ENCODE measurements at regions not wholly inside any gene's neighbourhood (a gene's known extent, or its start where the extent isn't known, plus 50 kb on each side); places are given as distances from the start of the nearest gene placed in this dataset.

- Histone ChIP-seq H3K4me1 (ENCODE audit: control insufficient read depth in 4 of 4, insufficient read depth in 4 of 4, low read length in 3 of 4) (no peaks in the 10 kb centered on the region), H3K27me3 (ENCODE audit: control insufficient read depth in 4 of 4, insufficient read depth in 4 of 4, low read length in 3 of 4) (peaks cover 0 to 2% (median 0%) of the 10 kb centered on the region in 4 donors), H3K4me3 (ENCODE audit: low read depth in 1 of 3, low read length in 3 of 3) (no peak overlapping the region), H3K27ac (ENCODE audit: low read depth in 1 of 2, low read length in 2 of 2) (no peak overlapping the region), H3K36me3 (ENCODE audit: control insufficient read depth in 4 of 4, insufficient read depth in 3 of 4, low read depth in 1 of 4, low read length in 3 of 4) (no peaks in the 10 kb centered on the region), H3K9me3 (ENCODE audit: control insufficient read depth in 4 of 4, low read length in 3 of 4) (no peaks in the 10 kb centered on the region), H3K9ac (ENCODE audit: low read depth in 1 of 2, low read length in 2 of 2) (no peak overlapping the region)
- DNase-seq (ENCODE audit: low spot score) = no peak
- 31% methylated on average over 5 of the region's 5 CpGs for WGBS
- TF ChIP-seq SP1 (IDR thresholded peaks at IDR 0.05) = no peak
- TF ChIP-seq, protein P1, sequence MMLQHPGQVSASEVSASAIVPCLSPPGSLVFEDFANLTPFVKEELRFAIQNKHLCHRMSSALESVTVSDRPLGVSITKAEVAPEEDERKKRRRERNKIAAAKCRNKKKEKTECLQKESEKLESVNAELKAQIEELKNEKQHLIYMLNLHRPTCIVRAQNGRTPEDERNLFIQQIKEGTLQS (IDR thresholded peaks at IDR 0.05) = no peak
- no peak for TF ChIP-seq YY1 (IDR thresholded peaks at IDR 0.05)
- no peak for TF ChIP-seq ZBTB33 (IDR thresholded peaks at IDR 0.05)
- no peak for TF ChIP-seq FOXA2 (IDR thresholded peaks at IDR 0.05)
- no peak for TF ChIP-seq RAD21 (IDR thresholded peaks at IDR 0.05)
- TF ChIP-seq, protein P2, sequence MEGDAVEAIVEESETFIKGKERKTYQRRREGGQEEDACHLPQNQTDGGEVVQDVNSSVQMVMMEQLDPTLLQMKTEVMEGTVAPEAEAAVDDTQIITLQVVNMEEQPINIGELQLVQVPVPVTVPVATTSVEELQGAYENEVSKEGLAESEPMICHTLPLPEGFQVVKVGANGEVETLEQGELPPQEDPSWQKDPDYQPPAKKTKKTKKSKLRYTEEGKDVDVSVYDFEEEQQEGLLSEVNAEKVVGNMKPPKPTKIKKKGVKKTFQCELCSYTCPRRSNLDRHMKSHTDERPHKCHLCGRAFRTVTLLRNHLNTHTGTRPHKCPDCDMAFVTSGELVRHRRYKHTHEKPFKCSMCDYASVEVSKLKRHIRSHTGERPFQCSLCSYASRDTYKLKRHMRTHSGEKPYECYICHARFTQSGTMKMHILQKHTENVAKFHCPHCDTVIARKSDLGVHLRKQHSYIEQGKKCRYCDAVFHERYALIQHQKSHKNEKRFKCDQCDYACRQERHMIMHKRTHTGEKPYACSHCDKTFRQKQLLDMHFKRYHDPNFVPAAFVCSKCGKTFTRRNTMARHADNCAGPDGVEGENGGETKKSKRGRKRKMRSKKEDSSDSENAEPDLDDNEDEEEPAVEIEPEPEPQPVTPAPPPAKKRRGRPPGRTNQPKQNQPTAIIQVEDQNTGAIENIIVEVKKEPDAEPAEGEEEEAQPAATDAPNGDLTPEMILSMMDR (IDR thresholded peaks at IDR 0.05; ENCODE audit: low read depth, low read length, missing input control) = no peak
- TF ChIP-seq NR2F2 (IDR thresholded peaks at IDR 0.05) = no peak
- TF ChIP-seq RXRA (IDR thresholded peaks at IDR 0.05) = no peak
- TF ChIP-seq EGR1 (IDR thresholded peaks at IDR 0.05; ENCODE audit: low read depth in 2 of 2) = no peak
- TF ChIP-seq JUND (IDR thresholded peaks at IDR 0.05) = no peak
- TF ChIP-seq HNF4A (conservative IDR thresholded peaks at IDR 0.05) = no peak
- no peak for TF ChIP-seq GABPA (IDR thresholded peaks at IDR 0.05 in 1 of 2, conservative IDR thresholded peaks at IDR 0.05 in 1 of 2)
- no peak for TF ChIP-seq TAF1 (conservative IDR thresholded peaks at IDR 0.05)
- no peak for TF ChIP-seq FOXA1 (IDR thresholded peaks at IDR 0.05)
- no peak for TF ChIP-seq HNF4G (IDR thresholded peaks at IDR 0.05)
- no peak for TF ChIP-seq REST (IDR thresholded peaks at IDR 0.05)
Observed at GRCh38 chr16:61413021-61413420, 623.2 kb downstream of the CDH8 start.

- no peak for DNase-seq (ENCODE audit: low spot score)
- Histone ChIP-seq H3K4me3 (ENCODE audit: low read depth in 1 of 3, low read length in 3 of 3) (no peak overlapping the region), H3K27me3 (ENCODE audit: control insufficient read depth in 4 of 4, insufficient read depth in 4 of 4, low read length in 3 of 4) (peaks cover 0 to 2% (median 0%) of the 10 kb centered on the region in 4 donors), H3K9ac (ENCODE audit: low read depth in 1 of 2, low read length in 2 of 2) (no peak overlapping the region), H3K4me1 (ENCODE audit: control insufficient read depth in 4 of 4, insufficient read depth in 4 of 4, low read length in 3 of 4) (no peaks in the 10 kb centered on the region), H3K9me3 (ENCODE audit: control insufficient read depth in 4 of 4, low read length in 3 of 4) (no peaks in the 10 kb centered on the region), H3K36me3 (ENCODE audit: control insufficient read depth in 4 of 4, insufficient read depth in 3 of 4, low read depth in 1 of 4, low read length in 3 of 4) (no peaks in the 10 kb centered on the region), H3K27ac (ENCODE audit: low read depth in 1 of 2, low read length in 2 of 2) (no peak overlapping the region)
- WGBS = 76% methylated on average over 4 of the region's 4 CpGs
- no peak for TF ChIP-seq RAD21 (IDR thresholded peaks at IDR 0.05)
- TF ChIP-seq, protein P2 (IDR thresholded peaks at IDR 0.05; ENCODE audit: low read depth, low read length, missing input control) = no peak
- TF ChIP-seq EGR1 (IDR thresholded peaks at IDR 0.05; ENCODE audit: low read depth in 2 of 2) = no peak
- TF ChIP-seq REST (IDR thresholded peaks at IDR 0.05) = no peak
- TF ChIP-seq, protein P3, sequence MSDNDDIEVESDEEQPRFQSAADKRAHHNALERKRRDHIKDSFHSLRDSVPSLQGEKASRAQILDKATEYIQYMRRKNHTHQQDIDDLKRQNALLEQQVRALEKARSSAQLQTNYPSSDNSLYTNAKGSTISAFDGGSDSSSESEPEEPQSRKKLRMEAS (IDR thresholded peaks at IDR 0.05) = no peak
- TF ChIP-seq YY1 (IDR thresholded peaks at IDR 0.05) = no peak
Observed at GRCh38 chr16:61412562-61412961, 623.7 kb downstream of the CDH8 start.

Measured in liver (tissue), 8 donors.